Activated T-cell treated with anti-CD3 and anti-CD28 coated beads, Interleukin-2, amount 50 U/mL, for 24 hours (primary cell): ENCODE measurements at regions not wholly inside any gene's neighbourhood (a gene's known extent, or its start where the extent isn't known, plus 50 kb on each side); places are given as distances from the start of the nearest gene placed in this dataset.
"Not testable (repeated sequence)": the region's sequence is repeated elsewhere in the genome, so short reads cannot be mapped to it uniquely, and the experiment has no call there.

ENCODE experiments used
- DNase-seq: peaks from one replicate; pipeline ENCODE4 v3.0.0-alpha.2; 2020
- H3K27ac Mint-ChIP-seq: 2 replicates; pipeline ENCODE4 v1.8.0; 2020; ENCODE audit warnings: mild to moderate bottlenecking, mixed read lengths
- H3K27me3 Mint-ChIP-seq: 2 replicates; pipeline ENCODE4 v1.8.0; 2020; ENCODE audit warnings: mixed read lengths
- H3K36me3 Mint-ChIP-seq: 2 replicates; pipeline ENCODE4 v1.8.0; 2020; ENCODE audit warnings: low read depth, mixed read lengths
- H3K4me1 Mint-ChIP-seq: 2 replicates; pipeline ENCODE4 v1.8.0; 2020; ENCODE audit warnings: low read depth, mixed read lengths
- H3K4me3 Mint-ChIP-seq: 2 replicates; pipeline ENCODE4 v1.8.0; 2020; ENCODE audit warnings: mild to moderate bottlenecking, moderate library complexity, mixed read lengths
- H3K9me3 Mint-ChIP-seq: 2 replicates; pipeline ENCODE4 v1.8.0; 2020; ENCODE audit warnings: mixed read lengths

DNA sequence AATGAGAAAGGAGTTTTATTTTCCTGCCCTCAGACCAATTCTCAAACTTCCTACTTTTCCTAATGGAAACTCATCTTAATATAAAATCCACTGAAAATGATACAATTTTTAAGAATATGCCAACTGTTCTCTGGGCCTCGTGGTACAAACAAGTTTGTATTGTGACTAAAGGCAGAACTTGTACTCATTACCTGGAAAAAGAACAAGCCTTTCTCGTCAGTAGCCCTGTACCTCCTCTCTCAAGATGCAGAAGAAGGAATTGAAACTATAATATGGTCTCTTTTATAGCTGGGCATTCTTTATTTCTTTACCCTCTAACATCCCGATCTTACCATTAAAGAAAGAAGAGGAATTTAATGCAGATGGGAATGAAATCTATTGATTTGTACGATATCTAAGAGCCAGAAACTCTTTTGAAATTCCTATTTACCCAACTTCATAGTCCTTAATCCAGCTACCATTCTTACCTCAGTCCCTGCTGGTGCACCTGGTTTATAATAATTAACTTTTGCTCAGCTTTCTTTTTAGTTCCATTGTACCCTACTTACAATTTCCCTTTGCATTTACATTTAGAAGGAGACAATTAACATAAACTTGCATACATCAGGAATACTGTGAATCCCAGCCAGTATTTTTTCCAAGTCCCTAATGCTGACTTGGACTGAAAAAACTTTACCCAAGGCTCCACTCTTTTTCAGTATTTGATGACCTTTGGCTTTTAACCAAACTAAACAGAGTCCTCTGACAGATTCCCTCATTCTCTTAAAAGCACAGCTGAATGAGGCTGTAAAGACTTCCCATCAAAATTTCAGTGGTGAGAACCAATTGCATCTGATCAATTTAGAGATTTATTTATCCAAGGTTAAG, 1162.4 kb downstream of the BRINP3 start:
- Mint-ChIP-seq H3K27me3 (no peaks in the 10 kb centered on the region), H3K4me3 (no peak overlapping the region), H3K9me3 (peaks cover 23% of the 10 kb centered on the region), H3K4me1 (no peaks in the 10 kb centered on the region), H3K27ac (no peak overlapping the region), H3K36me3 (no peaks in the 10 kb centered on the region)
- no peak for DNase-seq

DNA sequence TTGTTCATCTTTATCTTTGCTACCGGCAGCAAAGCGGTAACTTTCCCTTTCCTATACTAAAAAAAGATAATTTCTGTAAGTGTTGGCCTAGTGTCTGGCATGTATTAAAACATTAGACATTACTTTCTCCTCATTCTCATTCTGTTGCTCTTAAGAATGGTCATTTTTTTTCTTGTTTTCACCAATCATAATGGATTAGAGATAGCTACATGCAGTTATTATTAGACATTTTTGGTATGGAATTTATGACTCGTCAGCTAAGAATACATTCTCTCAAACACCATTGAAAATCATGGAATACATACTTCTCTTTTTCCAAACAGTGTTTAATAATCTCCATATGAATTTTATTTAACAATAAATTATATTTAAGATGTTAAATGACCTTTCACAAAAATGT, 1154.6 kb downstream of the BRINP3 start:
- peaks cover 18% of the 10 kb centered on the region for H3K9me3 Mint-ChIP-seq
- no peak overlapping the region for H3K4me3 Mint-ChIP-seq
- DNase-seq: no peak
- H3K27ac Mint-ChIP-seq: no peak overlapping the region
- H3K36me3 Mint-ChIP-seq: no peaks in the 10 kb centered on the region
- H3K4me1 Mint-ChIP-seq: no peaks in the 10 kb centered on the region
- H3K27me3 Mint-ChIP-seq: no peaks in the 10 kb centered on the region

DNA sequence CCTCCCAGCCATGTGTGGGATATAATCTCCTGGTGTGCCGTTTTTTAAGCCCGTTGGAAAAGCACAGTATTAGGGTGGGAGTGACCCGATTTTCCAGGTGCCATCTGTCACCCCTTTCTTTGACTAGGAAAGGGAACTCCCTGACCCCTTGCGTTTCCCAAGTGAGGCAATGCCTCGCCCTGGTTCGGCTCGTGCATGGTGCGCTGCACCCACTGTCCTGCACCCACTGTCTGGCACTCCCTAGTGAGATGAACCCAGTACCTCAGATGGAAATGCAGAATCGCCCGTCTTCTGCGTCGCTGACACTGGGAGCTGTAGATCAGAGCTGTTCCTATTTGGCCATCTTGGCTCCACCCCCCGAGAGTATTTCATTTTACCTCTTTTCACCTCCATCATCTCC, 1146.6 kb downstream of the BRINP3 start:
- not testable (repeated sequence) for H3K27ac Mint-ChIP-seq, H3K27me3 Mint-ChIP-seq, H3K36me3 Mint-ChIP-seq, H3K4me3 Mint-ChIP-seq, DNase-seq, H3K4me1 Mint-ChIP-seq
- peaks cover 15% of the 10 kb centered on the region for H3K9me3 Mint-ChIP-seq

DNA sequence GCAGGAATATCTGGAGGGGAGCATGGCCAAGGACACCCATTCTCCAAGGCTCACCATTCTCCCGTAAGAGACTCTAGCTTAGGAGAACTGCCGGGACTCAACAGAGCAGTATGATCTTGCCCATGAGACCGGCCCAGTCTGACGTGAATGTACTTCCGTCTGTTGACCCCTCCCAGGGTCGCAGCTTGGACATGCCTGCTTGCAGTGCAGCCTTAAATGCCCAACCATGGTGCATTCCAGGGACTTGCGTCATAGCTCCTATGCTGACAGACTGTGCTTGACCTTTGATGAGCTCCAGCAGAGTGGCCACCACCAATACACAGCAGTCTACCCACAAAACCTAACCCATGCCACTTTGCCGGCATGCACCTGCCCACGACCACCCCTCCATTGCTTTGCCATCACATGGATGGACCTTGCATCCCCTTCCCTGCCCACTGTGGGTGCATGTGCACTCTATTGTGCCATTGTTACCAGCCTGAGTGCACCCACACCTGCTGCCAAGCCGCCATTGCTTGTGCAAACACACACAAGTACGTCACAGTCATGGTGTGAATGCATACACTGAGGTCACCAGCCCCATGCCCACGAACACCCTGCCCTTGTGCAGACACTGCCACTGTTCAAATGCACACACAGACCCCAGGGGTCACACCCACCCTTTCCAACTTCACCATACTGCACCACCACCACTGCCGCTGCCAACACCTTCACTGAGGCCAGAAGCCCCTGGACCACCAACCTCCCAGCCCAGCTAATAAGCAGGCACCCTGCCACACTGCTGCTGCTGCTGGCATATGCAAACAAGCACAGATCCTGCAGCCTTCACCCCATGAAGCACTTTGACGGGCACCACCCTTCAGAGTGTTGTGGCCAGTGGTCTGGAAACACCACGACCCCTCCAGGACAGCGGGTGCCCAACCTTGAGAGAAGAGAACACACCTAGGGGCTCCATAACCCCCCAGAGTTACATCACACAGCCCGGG, 1141.3 kb downstream of the BRINP3 start:
- no peak overlapping the region for H3K4me3 Mint-ChIP-seq
- H3K27me3 Mint-ChIP-seq: no peaks in the 10 kb centered on the region
- peaks cover 2% of the 10 kb centered on the region for H3K9me3 Mint-ChIP-seq
- H3K27ac Mint-ChIP-seq: no peak overlapping the region
- no peaks in the 10 kb centered on the region for H3K36me3 Mint-ChIP-seq
- DNase-seq: no peak
- H3K4me1 Mint-ChIP-seq: no peaks in the 10 kb centered on the region

DNA sequence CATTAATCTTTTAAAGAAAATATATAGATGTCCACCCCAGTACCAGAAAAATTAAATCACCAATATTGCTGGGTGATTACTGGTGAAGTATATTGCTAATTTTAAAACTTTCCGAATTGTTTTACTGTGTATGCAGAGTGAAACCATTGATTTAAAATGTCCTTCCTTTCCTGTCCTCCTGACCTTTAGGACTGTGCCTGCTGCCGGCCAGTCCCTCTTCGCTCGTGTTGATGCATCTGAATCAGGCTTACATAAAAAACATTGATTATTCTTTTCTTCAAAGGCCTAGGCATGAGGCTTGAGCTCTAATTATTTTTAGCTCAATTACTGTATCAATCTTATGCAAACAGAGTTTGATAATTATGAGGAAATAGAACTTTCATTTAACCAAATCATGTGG, 1128.1 kb downstream of the BRINP3 start:
- H3K36me3 Mint-ChIP-seq: no peaks in the 10 kb centered on the region
- DNase-seq: no peak
- no peak overlapping the region for H3K27ac Mint-ChIP-seq

DNA sequence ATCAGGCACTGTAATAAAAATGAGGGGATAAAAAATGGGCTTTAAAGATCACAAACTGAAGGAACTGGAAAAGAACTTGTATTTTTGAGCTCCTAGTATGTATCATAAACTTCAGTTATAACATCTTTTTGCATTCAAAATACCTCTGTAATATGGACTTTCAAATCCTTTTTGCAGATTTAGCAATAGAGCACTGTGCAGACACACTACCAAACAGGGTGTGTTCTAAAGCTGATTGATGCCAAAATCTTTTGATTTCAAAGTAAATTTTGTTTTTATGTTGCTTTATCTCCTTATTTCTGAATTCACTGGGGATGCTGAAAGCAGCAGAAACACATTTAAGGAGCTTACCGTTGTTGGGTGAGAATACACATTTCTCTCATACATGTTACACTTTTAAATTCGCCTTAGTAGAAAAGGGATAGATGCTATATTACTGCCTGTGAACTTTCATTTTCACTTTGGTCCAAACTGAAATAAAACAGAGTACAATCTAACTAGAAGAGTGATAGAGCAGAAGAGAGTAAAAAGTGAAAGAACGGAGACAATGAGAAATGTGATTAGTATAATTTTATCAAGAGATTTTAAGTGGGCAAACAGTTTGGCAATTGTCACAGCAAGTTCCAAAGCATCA, 1126.6 kb downstream of the BRINP3 start:
- H3K27me3 Mint-ChIP-seq: no peaks in the 10 kb centered on the region
- no peaks in the 10 kb centered on the region for H3K36me3 Mint-ChIP-seq
- H3K9me3 Mint-ChIP-seq: peaks cover 14% of the 10 kb centered on the region
- DNase-seq: no peak
- H3K4me1 Mint-ChIP-seq: no peaks in the 10 kb centered on the region
- H3K4me3 Mint-ChIP-seq: no peak overlapping the region
- no peak overlapping the region for H3K27ac Mint-ChIP-seq

More for the DNA sequence above, 1128.1 kb downstream of the BRINP3 start:
- H3K4me3 Mint-ChIP-seq: no peak overlapping the region
- H3K4me1 Mint-ChIP-seq: no peaks in the 10 kb centered on the region
- peaks cover 13% of the 10 kb centered on the region for H3K9me3 Mint-ChIP-seq
- no peaks in the 10 kb centered on the region for H3K27me3 Mint-ChIP-seq

DNA sequence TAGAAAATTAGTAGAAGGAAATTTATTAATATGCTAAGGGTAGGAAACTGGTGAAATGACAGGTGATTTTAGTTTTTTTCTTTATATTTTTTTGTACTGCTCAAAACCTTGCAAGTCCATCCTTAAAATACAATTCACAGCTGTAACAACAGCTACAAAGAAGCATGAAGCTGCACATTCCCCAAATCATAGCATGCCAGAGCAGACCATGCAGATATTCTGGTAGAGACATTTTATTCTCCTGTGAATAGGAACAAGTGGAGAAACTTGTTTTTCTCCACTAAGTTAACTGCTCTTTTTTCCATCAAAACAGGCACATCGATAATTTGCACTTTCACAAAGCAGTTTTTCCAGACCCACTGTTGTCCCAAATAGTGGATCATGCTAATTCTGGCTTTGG, 1125.7 kb downstream of the BRINP3 start:
- DNase-seq: no peak
- no peaks in the 10 kb centered on the region for H3K27me3 Mint-ChIP-seq
- H3K27ac Mint-ChIP-seq: no peak overlapping the region
- no peak overlapping the region for H3K4me3 Mint-ChIP-seq
- H3K36me3 Mint-ChIP-seq: no peaks in the 10 kb centered on the region
- H3K4me1 Mint-ChIP-seq: no peaks in the 10 kb centered on the region
- H3K9me3 Mint-ChIP-seq: peaks cover 14% of the 10 kb centered on the region

DNA sequence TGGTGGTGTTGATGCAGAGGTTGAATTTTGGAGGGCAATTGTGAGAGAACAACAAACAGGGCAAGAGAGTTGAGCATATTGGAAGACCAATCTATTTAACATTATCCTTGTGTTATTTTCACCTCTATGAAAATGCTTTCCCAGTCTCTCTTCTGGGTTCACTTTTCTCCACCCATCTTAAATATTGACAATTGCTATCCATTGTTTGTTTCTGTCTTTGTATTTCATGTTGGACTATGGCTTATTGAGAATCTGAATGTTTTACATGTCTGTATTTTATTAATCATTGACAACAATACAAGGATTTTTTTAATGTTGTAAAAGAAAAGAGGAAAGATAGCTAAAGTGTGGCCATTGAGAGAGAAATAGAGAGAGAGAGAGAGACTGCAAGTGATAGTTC, 1121.5 kb downstream of the BRINP3 start:
- no peaks in the 10 kb centered on the region for H3K4me1 Mint-ChIP-seq
- H3K36me3 Mint-ChIP-seq: no peaks in the 10 kb centered on the region
- peaks cover 11% of the 10 kb centered on the region for H3K9me3 Mint-ChIP-seq
- H3K27ac Mint-ChIP-seq: no peak overlapping the region
- DNase-seq: no peak
- H3K4me3 Mint-ChIP-seq: no peak overlapping the region
- no peaks in the 10 kb centered on the region for H3K27me3 Mint-ChIP-seq

DNA sequence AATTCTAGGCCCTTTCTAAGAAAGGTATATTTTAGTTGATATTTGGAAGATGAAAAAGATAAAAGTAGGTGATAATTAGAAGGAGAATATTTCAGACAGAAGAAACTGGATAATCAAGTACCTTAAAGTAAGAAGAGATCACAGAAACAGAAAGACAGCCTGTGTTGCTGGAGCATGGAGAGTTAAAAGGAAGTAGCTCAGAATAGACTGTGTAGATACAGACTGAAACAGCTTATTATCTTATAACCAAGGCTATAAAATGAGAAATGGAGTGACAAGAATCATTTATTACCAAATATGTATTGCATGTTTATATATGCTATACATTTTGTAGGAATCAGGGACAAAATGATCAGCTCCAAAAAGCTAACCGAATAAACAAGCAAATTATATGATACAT, 1120.3 kb downstream of the BRINP3 start:
- no peaks in the 10 kb centered on the region for H3K36me3 Mint-ChIP-seq
- no peaks in the 10 kb centered on the region for H3K27me3 Mint-ChIP-seq
- H3K4me3 Mint-ChIP-seq: no peak overlapping the region
- H3K27ac Mint-ChIP-seq: no peak overlapping the region
- no peaks in the 10 kb centered on the region for H3K4me1 Mint-ChIP-seq
- peaks cover 8% of the 10 kb centered on the region for H3K9me3 Mint-ChIP-seq
- DNase-seq: no peak

DNA sequence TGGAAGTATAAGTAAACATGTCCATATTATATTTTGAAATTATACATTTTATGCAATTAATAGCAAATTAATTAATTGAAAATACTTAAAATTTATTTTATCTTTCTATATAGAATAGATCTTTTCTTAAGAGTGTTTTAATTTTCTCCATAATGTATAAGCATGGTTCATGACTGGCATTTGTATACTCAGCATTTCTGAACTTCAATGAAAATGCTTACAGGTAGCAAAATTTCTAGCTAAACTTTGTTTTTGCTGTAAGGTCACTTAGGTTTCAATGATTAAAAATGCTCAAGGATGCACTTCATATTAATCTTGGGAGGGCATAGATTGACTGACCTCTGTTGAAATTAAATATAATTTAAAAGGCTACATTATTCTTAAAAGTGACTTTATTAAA, 1108.1 kb downstream of the BRINP3 start:
- no peak overlapping the region for H3K27ac Mint-ChIP-seq
- peaks cover 18% of the 10 kb centered on the region for H3K9me3 Mint-ChIP-seq
- no peaks in the 10 kb centered on the region for H3K36me3 Mint-ChIP-seq
- no peak for DNase-seq
- H3K4me3 Mint-ChIP-seq: no peak overlapping the region
- no peaks in the 10 kb centered on the region for H3K4me1 Mint-ChIP-seq
- no peaks in the 10 kb centered on the region for H3K27me3 Mint-ChIP-seq

DNA sequence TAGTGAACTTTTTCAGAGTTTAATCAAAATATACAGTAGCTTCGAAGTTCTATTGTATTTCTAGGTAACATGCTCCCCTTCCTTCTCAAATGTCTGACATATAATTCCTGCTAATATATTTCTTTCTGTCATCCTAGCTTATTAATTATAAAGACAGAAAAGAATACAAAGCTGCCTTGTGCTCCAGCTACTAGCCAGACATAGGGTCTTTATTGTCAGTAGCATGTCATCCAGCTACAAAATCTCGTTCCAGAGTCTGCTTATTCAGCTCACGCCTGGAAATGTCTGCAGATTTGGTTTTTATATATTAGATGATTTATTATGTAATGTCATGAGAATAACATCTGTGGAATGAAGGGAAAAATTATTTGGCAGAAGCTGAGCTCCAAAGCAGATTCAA, 1102.8 kb downstream of the BRINP3 start:
- no peak overlapping the region for H3K4me3 Mint-ChIP-seq
- no peak for DNase-seq
- no peak overlapping the region for H3K27ac Mint-ChIP-seq
- peaks cover 24% of the 10 kb centered on the region for H3K9me3 Mint-ChIP-seq
- H3K27me3 Mint-ChIP-seq: no peaks in the 10 kb centered on the region
- no peaks in the 10 kb centered on the region for H3K4me1 Mint-ChIP-seq
- no peaks in the 10 kb centered on the region for H3K36me3 Mint-ChIP-seq

DNA sequence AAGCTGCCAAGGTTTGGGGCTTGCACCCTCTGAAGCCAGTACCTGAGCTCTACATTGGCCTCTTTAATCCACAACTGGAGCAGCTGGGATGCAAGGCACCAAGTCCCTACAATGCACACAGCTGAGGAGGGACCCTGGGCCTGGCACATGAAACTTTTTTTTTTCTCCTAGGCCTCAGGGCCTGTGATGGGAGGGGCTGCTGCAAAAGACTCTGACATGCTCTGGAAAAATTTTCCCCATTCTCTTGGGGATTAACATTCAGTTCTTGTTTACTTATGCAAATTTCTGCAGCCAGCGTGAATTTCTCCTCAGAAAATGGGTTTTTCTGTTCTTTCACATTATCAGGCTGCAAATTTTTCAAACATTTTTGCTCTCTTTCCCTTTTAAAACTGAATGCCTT, 1072.2 kb downstream of the BRINP3 start:
- DNase-seq: no peak
- Mint-ChIP-seq H3K9me3 (peaks cover 21% of the 10 kb centered on the region), H3K27ac (no peak overlapping the region), H3K4me3 (no peak overlapping the region), H3K27me3 (no peaks in the 10 kb centered on the region), H3K4me1 (no peaks in the 10 kb centered on the region), H3K36me3 (no peaks in the 10 kb centered on the region)

DNA sequence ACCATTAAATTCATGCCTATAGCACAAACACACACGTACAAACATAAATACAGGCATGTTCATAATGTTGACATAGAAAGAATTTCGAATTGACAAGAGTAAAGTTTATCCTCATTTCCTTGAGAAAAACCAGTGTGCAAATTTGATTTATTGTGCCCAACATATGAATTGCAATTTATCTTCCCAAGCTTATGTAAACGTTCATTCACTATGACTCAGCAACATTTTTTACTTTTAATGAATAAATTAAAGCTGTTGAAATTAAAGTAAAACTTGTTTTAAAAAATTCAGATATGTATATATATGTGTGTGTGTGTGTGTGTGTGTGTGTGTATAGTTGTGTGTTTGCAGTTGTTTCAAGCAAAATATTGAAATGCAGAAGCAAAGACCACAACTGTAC, 1067.9 kb downstream of the BRINP3 start:
- Mint-ChIP-seq H3K27ac (no peak overlapping the region), H3K4me1 (no peaks in the 10 kb centered on the region), H3K9me3 (peaks cover 18% of the 10 kb centered on the region)

DNA sequence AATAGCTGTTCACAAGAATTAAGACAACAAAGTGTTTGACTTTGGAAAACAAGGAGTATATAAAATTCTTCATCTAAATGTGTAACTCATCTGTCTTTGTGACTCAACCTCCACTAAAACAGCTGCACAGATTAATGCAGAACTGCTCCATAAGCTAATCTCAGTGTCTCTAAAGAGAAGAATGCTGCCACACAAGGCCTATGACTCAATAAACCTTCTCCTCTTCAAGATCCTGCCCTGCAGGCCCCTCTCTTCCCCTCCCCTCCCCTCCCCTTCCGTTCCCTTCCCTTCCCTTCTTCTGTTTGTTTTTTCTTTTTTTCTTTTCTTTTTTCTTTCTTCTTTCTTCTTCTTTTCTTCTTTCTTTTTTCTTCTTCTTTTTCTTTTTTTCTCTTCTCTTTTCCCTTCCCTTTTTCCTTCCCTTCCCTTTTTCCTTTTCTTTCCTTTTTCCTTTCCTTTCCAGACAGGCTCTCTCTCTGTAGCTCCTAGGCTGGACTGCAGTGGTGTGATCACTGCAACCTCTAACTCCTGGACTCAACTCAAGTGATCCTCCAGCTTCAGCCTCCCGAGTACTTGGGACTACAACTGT, 1052.8 kb downstream of the BRINP3 start:
- no peak overlapping the region for H3K4me3 Mint-ChIP-seq
- H3K27ac Mint-ChIP-seq: no peak overlapping the region
- H3K9me3 Mint-ChIP-seq: peaks cover 9% of the 10 kb centered on the region
- no peak for DNase-seq
- no peaks in the 10 kb centered on the region for H3K27me3 Mint-ChIP-seq
- no peaks in the 10 kb centered on the region for H3K36me3 Mint-ChIP-seq
- no peaks in the 10 kb centered on the region for H3K4me1 Mint-ChIP-seq

More for the DNA sequence above, 1067.9 kb downstream of the BRINP3 start:
- H3K4me3 Mint-ChIP-seq: no peak overlapping the region
- H3K27me3 Mint-ChIP-seq: no peaks in the 10 kb centered on the region
- H3K36me3 Mint-ChIP-seq: no peaks in the 10 kb centered on the region
- DNase-seq: no peak
